ENCODE measurements at regions not wholly inside any gene's neighbourhood (a gene's known extent, or its start where the extent isn't known, plus 50 kb on each side); places are given as distances from the start of the nearest gene placed in this dataset.

DNA sequence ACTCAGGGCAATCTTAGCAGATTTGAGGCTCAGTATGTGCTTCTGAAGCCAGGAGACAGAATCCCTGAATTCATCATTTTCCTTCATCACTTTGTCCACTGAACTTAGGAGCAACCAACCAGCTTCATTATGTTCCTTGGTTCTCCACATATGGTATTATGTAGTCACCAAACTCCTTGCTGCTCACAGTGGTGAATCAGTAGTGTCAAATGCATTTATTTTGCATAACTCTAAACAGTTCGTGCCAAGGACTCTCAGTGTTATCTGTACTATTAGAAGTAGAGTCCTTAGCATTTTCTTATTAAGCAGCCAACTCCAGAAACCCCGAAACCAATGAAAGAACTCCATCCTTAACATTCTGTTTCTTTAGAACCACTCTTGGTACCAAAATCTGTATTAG, 466.9 kb upstream of the RGS6 start:
- no peak overlapping the region for H3K4me3 ChIP-seq (ENCODE audit: low read length)
- TF ChIP-seq CTCF (conservative IDR thresholded peaks at IDR 0.05; ENCODE audit: low read depth, low read length) = no peak
- DNase-seq (ENCODE audit: low read depth) = no peak

- DNase-seq (ENCODE audit: low read depth) = no peak
- no peak for TF ChIP-seq CTCF (conservative IDR thresholded peaks at IDR 0.05; ENCODE audit: low read depth, low read length)
- no peak overlapping the region for H3K4me3 ChIP-seq (ENCODE audit: low read length)
These were observed 466.0 kb upstream of the RGS6 start for GRCh38 chr14:71466251-71466650.

GRCh38 chr14:71466946-71467345, 465.3 kb upstream of the RGS6 start:
- H3K4me3 ChIP-seq (ENCODE audit: low read length) = no peak overlapping the region
- DNase-seq (ENCODE audit: low read depth) = no peak

GRCh38 chr14:71467361-71467811, 464.8 kb upstream of the RGS6 start:
- no peak for DNase-seq (ENCODE audit: low read depth)
- no peak overlapping the region for H3K4me3 ChIP-seq (ENCODE audit: low read length)
- no peak for TF ChIP-seq CTCF (conservative IDR thresholded peaks at IDR 0.05; ENCODE audit: low read depth, low read length)

More at GRCh38 chr14:71466946-71467345, 465.3 kb upstream of the RGS6 start:
- no peak for TF ChIP-seq CTCF (conservative IDR thresholded peaks at IDR 0.05; ENCODE audit: low read depth, low read length)

- no peak for TF ChIP-seq CTCF (conservative IDR thresholded peaks at IDR 0.05; ENCODE audit: low read depth, low read length)
- DNase-seq (ENCODE audit: low read depth) = no peak
- H3K4me3 ChIP-seq (ENCODE audit: low read length) = no peak overlapping the region
These were observed 463.5 kb upstream of the RGS6 start for GRCh38 chr14:71468701-71469100.

GRCh38 chr14:71469643-71470335, 462.4 kb upstream of the RGS6 start:
- no peak overlapping the region for H3K4me3 ChIP-seq (ENCODE audit: low read length)
- DNase-seq (ENCODE audit: low read depth) = no peak
- no peak for TF ChIP-seq CTCF (conservative IDR thresholded peaks at IDR 0.05; ENCODE audit: low read depth, low read length)

DNA sequence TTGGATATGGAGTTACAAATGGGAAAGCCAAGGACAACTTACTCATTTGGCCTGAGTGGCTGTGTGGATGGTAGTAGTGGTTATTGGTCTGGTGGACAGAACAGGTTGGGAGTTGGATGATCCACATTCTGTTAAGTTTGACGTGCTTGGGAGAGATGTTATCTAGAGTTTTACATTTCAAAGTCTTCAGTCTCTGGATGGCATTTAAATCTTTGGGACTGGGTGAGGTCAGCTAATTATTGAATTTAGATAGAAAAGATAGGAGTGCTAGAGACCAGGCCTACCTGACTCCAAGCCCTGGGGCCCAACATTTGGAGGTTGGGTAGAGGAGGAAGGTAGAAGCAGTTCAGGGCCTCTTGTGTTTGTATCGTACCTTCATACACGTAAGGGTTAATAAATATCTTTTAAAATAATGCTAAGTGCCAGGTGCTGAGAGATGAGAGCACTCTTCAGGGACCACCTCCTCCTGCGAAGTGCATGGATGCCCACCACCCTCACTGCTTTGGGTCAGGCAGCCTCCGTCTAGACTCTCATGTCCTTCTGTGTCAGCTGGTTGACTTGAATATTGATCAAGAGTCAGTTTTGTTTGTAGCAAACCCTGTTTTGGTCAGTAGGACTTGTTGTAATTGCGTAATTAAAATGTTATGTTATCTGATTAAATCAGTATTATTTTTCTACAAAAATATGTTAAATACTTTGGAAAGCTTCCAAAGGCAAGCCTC, 460.4 kb upstream of the RGS6 start:
- no peak for DNase-seq (ENCODE audit: low read depth)
- TF ChIP-seq CTCF (conservative IDR thresholded peaks at IDR 0.05; ENCODE audit: low read depth, low read length) = no peak
- H3K4me3 ChIP-seq (ENCODE audit: low read length) = no peak overlapping the region
